ENCODE measurements at regions not wholly inside any gene's neighbourhood (a gene's known extent, or its start where the extent isn't known, plus 50 kb on each side); places are given as distances from the start of the nearest gene placed in this dataset.
A peak's percentile ranks its signal among the peaks of the same experiment; 100 is the strongest.

- Histone ChIP-seq H3K36me3 (ENCODE audit: control insufficient read depth in 2 of 2, insufficient read depth in 2 of 2, low read length in 2 of 2) (no peaks in the 10 kb centered on the region), H3K9ac (ENCODE audit: low read depth in 1 of 2, low read length in 2 of 2) (no peak overlapping the region), H3K4me3 (ENCODE audit: low read length in 2 of 2) (no peak overlapping the region), H3K27me3 (ENCODE audit: control insufficient read depth in 2 of 2, insufficient read depth in 2 of 2, low read length in 2 of 2) (no peaks in the 10 kb centered on the region), H3K4me1 (ENCODE audit: control insufficient read depth in 2 of 2, insufficient read depth in 2 of 2, low read length in 2 of 2) (peaks cover 30 to 35% of the 10 kb centered on the region in 2 donors), H3K27ac (ENCODE audit: low read depth in 2 of 2, low read length in 2 of 2) (no peak overlapping the region), H3K9me3 (ENCODE audit: control insufficient read depth in 2 of 2, low read length in 2 of 2) (no peaks in the 10 kb centered on the region)
Observed at GRCh38 chr11:69378303-69379141, 84.6 kb downstream of the MYEOV start.

GRCh38 chr11:69380451-69380901, 86.5 kb downstream of the MYEOV start:
- Histone ChIP-seq H3K27ac (ENCODE audit: low read depth in 2 of 2, low read length in 2 of 2) (no peak overlapping the region), H3K4me1 (ENCODE audit: control insufficient read depth in 2 of 2, insufficient read depth in 2 of 2, low read length in 2 of 2) (peaks cover 14 to 16% of the 10 kb centered on the region in 2 donors), H3K36me3 (ENCODE audit: control insufficient read depth in 2 of 2, insufficient read depth in 2 of 2, low read length in 2 of 2) (no peaks in the 10 kb centered on the region), H3K9ac (ENCODE audit: low read depth in 1 of 2, low read length in 2 of 2) (no peak overlapping the region), H3K4me3 (ENCODE audit: low read length in 2 of 2) (no peak overlapping the region), H3K9me3 (ENCODE audit: control insufficient read depth in 2 of 2, low read length in 2 of 2) (no peaks in the 10 kb centered on the region), H3K27me3 (ENCODE audit: control insufficient read depth in 2 of 2, insufficient read depth in 2 of 2, low read length in 2 of 2) (no peaks in the 10 kb centered on the region)

DNA sequence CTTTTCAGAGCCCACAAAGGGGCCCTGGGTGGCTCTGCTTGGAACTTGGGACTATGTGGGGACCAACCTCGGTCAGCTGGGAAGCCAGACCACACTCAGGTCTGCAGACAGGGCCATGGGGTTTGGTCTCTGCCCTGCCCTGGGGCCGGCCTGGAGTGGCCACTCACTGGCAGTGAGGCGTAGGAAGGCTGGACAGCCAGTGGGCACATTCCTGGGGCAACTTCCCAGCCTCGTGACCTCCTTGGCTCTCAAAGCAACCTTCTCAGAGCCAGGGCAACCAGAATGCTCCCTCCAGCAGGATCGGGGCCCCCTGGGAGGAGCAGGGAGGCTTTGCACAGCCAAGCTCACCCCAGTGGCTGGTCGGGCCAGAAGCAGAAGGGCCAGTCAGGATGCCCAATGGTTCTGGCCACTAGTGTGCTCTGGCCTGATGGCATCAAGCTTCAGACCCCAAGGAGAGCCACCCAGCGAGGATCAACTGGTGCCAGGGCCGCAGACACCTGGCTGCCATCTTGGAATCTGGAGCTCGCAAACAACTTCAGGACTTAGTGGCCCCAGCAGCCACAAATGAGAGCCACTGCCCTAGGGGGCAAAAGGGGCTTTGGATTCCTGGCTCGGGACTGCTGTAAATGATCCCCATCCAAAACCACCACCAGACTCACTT, 87.1 kb downstream of the MYEOV start:
- H3K4me1 ChIP-seq (ENCODE audit: control insufficient read depth in 2 of 2, insufficient read depth in 2 of 2, low read length in 2 of 2) = peaks cover 8 to 11% of the 10 kb centered on the region in 2 donors
- H3K9ac ChIP-seq (ENCODE audit: low read depth in 1 of 2, low read length in 2 of 2) = no peak overlapping the region
- no peak overlapping the region for H3K27ac ChIP-seq (ENCODE audit: low read depth in 2 of 2, low read length in 2 of 2)

DNA sequence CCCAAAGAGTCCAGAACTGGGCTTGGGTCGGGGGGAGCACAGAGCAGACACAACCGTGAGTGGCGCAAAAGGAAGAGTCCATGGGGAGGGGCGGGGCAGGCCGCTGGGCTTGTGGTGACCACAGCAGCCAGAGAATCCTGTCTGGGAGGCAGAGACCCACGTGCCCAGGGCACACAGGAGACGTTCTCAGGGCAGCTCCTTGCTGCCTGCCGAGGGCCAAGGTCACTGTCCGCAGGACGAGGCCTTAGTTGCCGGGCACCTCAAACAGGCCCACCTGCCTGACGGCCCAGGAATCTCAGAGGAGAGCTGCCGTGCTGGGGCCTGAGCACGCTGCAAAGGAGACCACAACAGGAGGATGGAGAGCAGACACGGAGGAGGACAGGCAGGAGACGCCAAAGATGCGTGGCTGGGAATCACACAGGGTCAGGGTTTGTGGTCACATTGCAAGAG, 87.8 kb downstream of the MYEOV start:
- H3K4me3 ChIP-seq (ENCODE audit: low read length in 2 of 2) = peak overlapping the region in 1 of 2 donors; percentile 45
- H3K27me3 ChIP-seq (ENCODE audit: control insufficient read depth in 2 of 2, insufficient read depth in 2 of 2, low read length in 2 of 2) = no peaks in the 10 kb centered on the region
- no peaks in the 10 kb centered on the region for H3K9me3 ChIP-seq (ENCODE audit: control insufficient read depth in 2 of 2, low read length in 2 of 2)
- no peak overlapping the region for H3K27ac ChIP-seq (ENCODE audit: low read depth in 2 of 2, low read length in 2 of 2)
- peaks cover 1 to 4% of the 10 kb centered on the region in 2 donors for H3K4me1 ChIP-seq (ENCODE audit: control insufficient read depth in 2 of 2, insufficient read depth in 2 of 2, low read length in 2 of 2)
- H3K36me3 ChIP-seq (ENCODE audit: control insufficient read depth in 2 of 2, insufficient read depth in 2 of 2, low read length in 2 of 2) = no peaks in the 10 kb centered on the region
- H3K9ac ChIP-seq (ENCODE audit: low read depth in 1 of 2, low read length in 2 of 2) = peak overlapping the region in 1 of 2 donors; percentile 26

More for the DNA sequence above, 87.1 kb downstream of the MYEOV start:
- no peaks in the 10 kb centered on the region for H3K27me3 ChIP-seq (ENCODE audit: control insufficient read depth in 2 of 2, insufficient read depth in 2 of 2, low read length in 2 of 2)
- no peaks in the 10 kb centered on the region for H3K36me3 ChIP-seq (ENCODE audit: control insufficient read depth in 2 of 2, insufficient read depth in 2 of 2, low read length in 2 of 2)
- no peak overlapping the region for H3K4me3 ChIP-seq (ENCODE audit: low read length in 2 of 2)
- H3K9me3 ChIP-seq (ENCODE audit: control insufficient read depth in 2 of 2, low read length in 2 of 2) = no peaks in the 10 kb centered on the region

- Histone ChIP-seq H3K4me1 (ENCODE audit: control insufficient read depth in 2 of 2, insufficient read depth in 2 of 2, low read length in 2 of 2) (no peaks in the 10 kb centered on the region), H3K4me3 (ENCODE audit: low read length in 2 of 2) (peak overlapping the region in 1 of 2 donors; percentile 45), H3K27ac (ENCODE audit: low read depth in 2 of 2, low read length in 2 of 2) (no peak overlapping the region), H3K9me3 (ENCODE audit: control insufficient read depth in 2 of 2, low read length in 2 of 2) (no peaks in the 10 kb centered on the region), H3K27me3 (ENCODE audit: control insufficient read depth in 2 of 2, insufficient read depth in 2 of 2, low read length in 2 of 2) (no peaks in the 10 kb centered on the region), H3K36me3 (ENCODE audit: control insufficient read depth in 2 of 2, insufficient read depth in 2 of 2, low read length in 2 of 2) (no peaks in the 10 kb centered on the region), H3K9ac (ENCODE audit: low read depth in 1 of 2, low read length in 2 of 2) (peak overlapping the region in 1 of 2 donors; percentile 26)
Observed at GRCh38 chr11:69382131-69383128, 88.5 kb downstream of the MYEOV start.

DNA sequence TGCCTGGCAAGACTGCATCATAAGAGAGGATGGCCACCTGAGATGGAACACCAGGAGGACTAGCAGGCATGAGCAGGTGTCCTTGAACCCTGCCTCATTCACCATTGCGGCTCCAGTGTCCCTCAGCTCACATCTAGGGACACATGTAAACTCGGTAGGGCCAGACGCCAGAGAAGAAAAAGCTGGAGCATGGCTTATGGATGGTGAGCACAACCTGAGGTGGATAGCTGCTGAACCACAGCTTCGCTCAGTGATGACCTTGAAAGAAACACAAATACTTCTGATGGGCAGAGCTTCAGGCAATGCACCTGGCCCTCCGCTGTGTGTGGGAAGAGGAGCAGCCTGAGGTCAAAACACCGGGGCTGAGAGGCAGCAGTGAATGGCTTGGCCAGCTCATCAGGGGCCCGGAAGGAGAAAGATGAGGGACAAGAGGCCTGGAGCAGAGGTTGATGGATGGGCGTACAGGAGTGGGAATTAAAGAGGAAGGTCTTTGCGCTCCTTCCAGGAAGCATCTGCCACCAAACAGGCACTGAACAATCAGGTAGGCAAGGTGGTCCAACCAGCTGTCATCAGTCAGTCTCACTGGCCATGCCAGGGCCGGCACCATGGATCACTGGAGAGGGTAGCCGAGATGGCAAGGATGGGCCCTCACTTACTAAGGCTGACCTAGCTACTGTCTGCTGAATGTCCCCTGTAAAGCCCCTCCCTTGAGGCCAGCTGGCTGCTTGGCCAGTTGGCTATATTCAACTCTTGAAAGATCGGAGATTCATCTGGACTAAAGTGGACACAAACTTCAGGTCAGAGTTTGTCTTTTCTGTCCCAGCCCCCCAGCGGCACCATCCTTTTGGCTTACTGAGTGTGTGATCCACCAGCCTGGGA, 89.7 kb downstream of the MYEOV start:
- Histone ChIP-seq H3K9me3 (ENCODE audit: control insufficient read depth in 2 of 2, low read length in 2 of 2) (peaks cover under 1 to 2% of the 10 kb centered on the region in 2 donors), H3K27me3 (ENCODE audit: control insufficient read depth in 2 of 2, insufficient read depth in 2 of 2, low read length in 2 of 2) (no peaks in the 10 kb centered on the region), H3K4me3 (ENCODE audit: low read length in 2 of 2) (no peak overlapping the region), H3K27ac (ENCODE audit: low read depth in 2 of 2, low read length in 2 of 2) (no peak overlapping the region), H3K9ac (ENCODE audit: low read depth in 1 of 2, low read length in 2 of 2) (no peak overlapping the region), H3K36me3 (ENCODE audit: control insufficient read depth in 2 of 2, insufficient read depth in 2 of 2, low read length in 2 of 2) (no peaks in the 10 kb centered on the region), H3K4me1 (ENCODE audit: control insufficient read depth in 2 of 2, insufficient read depth in 2 of 2, low read length in 2 of 2) (no peaks in the 10 kb centered on the region)

DNA sequence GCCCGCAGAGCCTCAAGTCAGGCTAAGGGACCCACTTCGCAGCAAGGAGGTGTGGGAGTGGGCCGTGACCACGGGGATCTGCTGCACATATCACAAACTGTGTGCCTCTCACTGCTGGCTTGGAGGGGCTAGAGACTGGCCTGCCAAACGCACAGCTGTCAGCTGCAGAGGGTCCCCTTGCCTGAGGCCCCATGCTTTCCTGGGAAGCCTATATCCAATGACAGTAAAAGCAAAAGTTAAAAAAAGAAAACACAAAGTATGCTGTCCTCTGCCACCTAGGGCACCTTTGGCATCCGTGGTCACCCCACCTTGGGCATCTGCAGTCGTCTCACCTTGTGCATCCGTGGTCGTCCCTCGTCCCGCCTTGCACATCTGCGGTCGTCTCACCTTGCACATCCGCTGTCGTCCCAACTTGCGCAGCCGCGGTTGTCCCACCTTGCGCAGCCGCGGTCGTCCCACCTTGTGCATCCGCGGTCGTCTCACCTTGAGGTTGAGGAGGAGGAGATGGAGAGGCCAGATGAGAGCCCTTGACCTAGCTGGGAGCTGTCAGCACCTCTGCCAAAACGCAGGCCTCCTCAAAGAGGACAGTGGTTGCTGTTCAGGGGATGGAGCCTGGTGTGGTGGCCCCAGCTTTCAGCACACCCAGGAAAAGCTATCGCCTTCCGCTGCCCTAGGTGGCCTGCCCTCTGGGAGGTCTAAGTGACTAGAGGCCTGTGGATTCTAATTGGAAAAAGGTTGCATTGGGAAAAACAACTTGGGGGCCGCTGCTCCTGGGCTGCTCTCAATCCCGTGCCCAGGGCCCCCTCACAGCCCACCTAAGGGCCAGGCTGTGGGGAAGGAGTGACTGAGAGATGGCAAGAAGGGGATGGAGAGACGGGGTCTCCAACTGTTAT, 90.5 kb downstream of the MYEOV start:
- no peak overlapping the region for H3K4me3 ChIP-seq (ENCODE audit: low read length in 2 of 2)
- peaks cover 2 to 3% of the 10 kb centered on the region in 2 donors for H3K9me3 ChIP-seq (ENCODE audit: control insufficient read depth in 2 of 2, low read length in 2 of 2)
- H3K36me3 ChIP-seq (ENCODE audit: control insufficient read depth in 2 of 2, insufficient read depth in 2 of 2, low read length in 2 of 2) = no peaks in the 10 kb centered on the region
- H3K4me1 ChIP-seq (ENCODE audit: control insufficient read depth in 2 of 2, insufficient read depth in 2 of 2, low read length in 2 of 2) = no peaks in the 10 kb centered on the region
- H3K9ac ChIP-seq (ENCODE audit: low read depth in 1 of 2, low read length in 2 of 2) = no peak overlapping the region
- H3K27me3 ChIP-seq (ENCODE audit: control insufficient read depth in 2 of 2, insufficient read depth in 2 of 2, low read length in 2 of 2) = no peaks in the 10 kb centered on the region
- no peak overlapping the region for H3K27ac ChIP-seq (ENCODE audit: low read depth in 2 of 2, low read length in 2 of 2)

GRCh38 chr11:69385144-69385820, 91.3 kb downstream of the MYEOV start:
- no peak overlapping the region for H3K27ac ChIP-seq (ENCODE audit: low read depth in 2 of 2, low read length in 2 of 2)
- no peaks in the 10 kb centered on the region for H3K27me3 ChIP-seq (ENCODE audit: control insufficient read depth in 2 of 2, insufficient read depth in 2 of 2, low read length in 2 of 2)
- H3K4me1 ChIP-seq (ENCODE audit: control insufficient read depth in 2 of 2, insufficient read depth in 2 of 2, low read length in 2 of 2) = no peaks in the 10 kb centered on the region
- H3K36me3 ChIP-seq (ENCODE audit: control insufficient read depth in 2 of 2, insufficient read depth in 2 of 2, low read length in 2 of 2) = no peaks in the 10 kb centered on the region
- H3K4me3 ChIP-seq (ENCODE audit: low read length in 2 of 2) = no peak overlapping the region
- H3K9ac ChIP-seq (ENCODE audit: low read depth in 1 of 2, low read length in 2 of 2) = no peak overlapping the region
- H3K9me3 ChIP-seq (ENCODE audit: control insufficient read depth in 2 of 2, low read length in 2 of 2) = peaks cover 2 to 3% of the 10 kb centered on the region in 2 donors

Data from mucosa of rectum (tissue), 2 donors.